Skin of body (tissue), 1 donor: ENCODE measurements at regions not wholly inside any gene's neighbourhood (a gene's known extent, or its start where the extent isn't known, plus 50 kb on each side); places are given as distances from the start of the nearest gene placed in this dataset.
"Not testable (repeated sequence)": the region's sequence is repeated elsewhere in the genome, so short reads cannot be mapped to it uniquely, and the experiment has no call there.

Experiments used
- DNase-seq: peaks from one replicate; lab custom pipeline; 2025; lab: John Stamatoyannopoulos, UW

- DNase-seq: no peak
Observed at GRCh38 chr1:171397851-171398469, 84.0 kb downstream of the FMO4 start.

DNA sequence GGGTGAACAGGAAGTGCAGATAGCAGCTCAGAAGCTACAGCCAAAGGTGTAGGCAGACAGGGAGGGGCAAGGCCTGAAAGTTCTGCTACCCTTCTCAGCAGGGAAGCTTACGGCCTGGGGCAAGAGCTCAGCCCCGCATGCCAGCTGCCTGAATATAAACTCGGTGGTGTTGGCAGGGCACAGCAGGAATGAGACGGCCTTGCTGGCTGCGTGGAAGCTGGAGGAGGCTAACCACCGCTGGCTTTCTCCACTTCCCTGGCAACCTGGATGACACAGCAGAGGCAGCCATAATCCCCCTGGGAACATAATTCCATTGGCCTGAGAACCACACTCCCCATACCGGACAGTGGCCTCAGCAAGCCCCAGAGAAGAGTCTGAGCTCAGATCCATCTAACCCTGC, 81.9 kb upstream of the PRRC2C start:
- no peak for DNase-seq

DNA sequence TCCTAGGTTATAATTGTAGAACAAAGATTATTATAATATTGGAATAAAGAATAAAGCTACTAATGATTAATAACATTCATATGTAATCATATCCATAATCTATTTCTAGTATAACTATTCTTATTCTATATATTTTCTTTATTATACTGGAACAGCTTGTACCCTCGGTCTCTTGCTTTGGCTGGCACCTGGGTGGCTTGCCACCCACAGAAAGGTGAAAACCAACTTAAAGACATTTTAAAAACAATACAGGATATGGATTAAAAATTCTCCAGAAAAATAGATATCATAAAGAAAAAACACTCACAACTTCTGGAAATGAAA, 80.0 kb upstream of the PRRC2C start:
- no peak for DNase-seq

- not testable (repeated sequence) for DNase-seq
Observed at GRCh38 chr1:171413557-171413956, 71.8 kb upstream of the PRRC2C start.

GRCh38 chr1:171418546-171418945, 66.8 kb upstream of the PRRC2C start:
- DNase-seq: no peak

GRCh38 chr1:171420810-171421209, 64.5 kb upstream of the PRRC2C start:
- DNase-seq: no peak

GRCh38 chr1:171421413-171422020, 63.8 kb upstream of the PRRC2C start:
- no peak for DNase-seq

GRCh38 chr1:171422511-171422910, 62.8 kb upstream of the PRRC2C start:
- DNase-seq: no peak

GRCh38 chr1:171424494-171424893, 60.8 kb upstream of the PRRC2C start:
- no peak for DNase-seq

DNA sequence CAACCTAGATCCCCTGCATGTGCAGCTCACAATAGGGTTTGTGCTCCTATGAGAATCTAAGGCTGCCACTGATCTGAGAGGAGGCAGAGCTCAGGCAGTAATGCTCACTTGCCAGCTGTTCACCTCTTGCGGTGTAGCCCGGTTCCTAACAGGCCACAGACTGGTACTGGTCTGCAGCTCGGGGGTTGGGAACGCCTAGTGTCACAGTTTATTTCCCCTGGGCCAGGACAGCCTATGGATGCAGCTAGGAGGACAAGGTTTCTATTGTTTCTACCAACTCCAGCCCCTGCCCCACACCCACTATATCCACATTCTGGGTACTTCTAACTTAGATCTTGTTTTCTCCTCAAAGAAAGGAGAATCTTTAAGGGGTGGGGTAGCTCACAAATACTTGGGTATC, 58.7 kb upstream of the PRRC2C start:
- DNase-seq: no peak

GRCh38 chr1:171427852-171428471, 57.4 kb upstream of the PRRC2C start:
- no peak for DNase-seq

- no peak for DNase-seq
Observed at GRCh38 chr1:171429137-171429536, 56.2 kb upstream of the PRRC2C start.

DNA sequence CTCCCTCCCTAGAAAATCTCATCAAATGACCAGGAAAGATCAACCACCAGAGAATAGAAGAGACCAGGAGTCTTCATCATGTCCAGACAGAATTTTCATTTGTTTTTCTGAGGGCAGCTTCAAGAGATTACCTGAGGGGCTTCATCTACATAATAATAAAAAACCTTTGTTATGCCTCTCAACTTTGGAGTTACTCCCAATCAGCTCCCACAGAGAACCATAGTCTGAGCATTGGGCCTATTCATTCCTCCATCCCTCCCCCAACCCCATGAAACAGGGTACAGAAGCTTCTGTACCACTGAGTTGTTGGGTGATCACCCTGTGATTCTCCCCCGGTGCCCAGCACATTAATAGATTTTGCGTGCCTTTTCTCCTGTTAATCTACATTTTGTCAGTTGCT, 53.3 kb upstream of the PRRC2C start:
- DNase-seq: no peak

- DNase-seq: no peak
Observed at GRCh38 chr1:171432473-171432872, 52.9 kb upstream of the PRRC2C start.

- peak; percentile 17 for DNase-seq
Observed at GRCh38 chr1:171433451-171433850, 51.9 kb upstream of the PRRC2C start.

- DNase-seq: peak; percentile 25
Observed at GRCh38 chr1:171434717-171435346, 50.5 kb upstream of the PRRC2C start.
